Suprapubic skin (tissue), 4 donors: ENCODE measurements at regions not wholly inside any gene's neighbourhood (a gene's known extent, or its start where the extent isn't known, plus 50 kb on each side); places are given as distances from the start of the nearest gene placed in this dataset.
"Not testable (repeated sequence)": the region's sequence is repeated elsewhere in the genome, so short reads cannot be mapped to it uniquely, and the experiment has no call there.

Experiments used
- DNase-seq, 2 donors: peaks; one replicate each; pipeline ENCODE4 v3.0.0-alpha.2; 2019; ENCODE audit warnings: low spot score in 2 of 2
- H3K27ac ChIP-seq: fragments of 200-600 bp; sonication (generic); one replicate; pipeline ENCODE4 v1.5.1; 2019
- H3K27me3 ChIP-seq: fragments of 200-600 bp; sonication (generic); one replicate; pipeline ENCODE4 v1.5.1; 2019
- H3K36me3 ChIP-seq: fragments of 200-600 bp; sonication (generic); one replicate; pipeline ENCODE4 v1.5.1; 2019
- H3K4me1 ChIP-seq: fragments of 200-600 bp; sonication (generic); one replicate; pipeline ENCODE4 v1.5.1; 2019
- H3K4me3 ChIP-seq: fragments of 200-600 bp; sonication (generic); one replicate; pipeline ENCODE4 v1.5.1; 2019; ENCODE audit warnings: mild to moderate bottlenecking
- H3K9me3 ChIP-seq: fragments of 200-600 bp; sonication (generic); one replicate; pipeline ENCODE4 v1.5.1; 2019
- EP300 ChIP-seq: sonication (generic); formaldehyde crosslinking; IDR thresholded peaks from one replicate; pipeline ENCODE4 v1.6.1; 2017; ENCODE audit warnings: antibody characterized with exemption
- POLR2A ChIP-seq, 2 donors: fragments of 450-650 bp; IDR thresholded peaks; one replicate each; pipeline ENCODE4 v1.6.1; 2017; ENCODE audit warnings: antibody characterized with exemption in 2 of 2, mild to moderate bottlenecking in 2 of 2, moderate library complexity in 2 of 2
- POLR2AphosphoS5 ChIP-seq, 3 donors: sonication (generic); formaldehyde crosslinking; IDR thresholded peaks; one replicate each; pipeline ENCODE4 v1.6.1; 2017; ENCODE audit warnings: antibody characterized with exemption in 3 of 3
- WGBS: methylation state at CpG from one replicate; pipeline ENCODE4 v1.1.5; 2018; 5-methylcytosine and 5-hydroxymethylcytosine counted together
- TF ChIP-seq, protein P1 (sequence below), 2 donors: fragments of 200-600 bp in 1 of 2; fragments of 450-650 bp in 1 of 2; sonication (generic) in 1 of 2; IDR thresholded peaks; one replicate each; pipeline ENCODE4 v1.5.1; 2016 to 2019; ENCODE audit warnings: antibody characterized with exemption in 2 of 2, mild to moderate bottlenecking in 1 of 2, moderate library complexity in 1 of 2

DNA sequence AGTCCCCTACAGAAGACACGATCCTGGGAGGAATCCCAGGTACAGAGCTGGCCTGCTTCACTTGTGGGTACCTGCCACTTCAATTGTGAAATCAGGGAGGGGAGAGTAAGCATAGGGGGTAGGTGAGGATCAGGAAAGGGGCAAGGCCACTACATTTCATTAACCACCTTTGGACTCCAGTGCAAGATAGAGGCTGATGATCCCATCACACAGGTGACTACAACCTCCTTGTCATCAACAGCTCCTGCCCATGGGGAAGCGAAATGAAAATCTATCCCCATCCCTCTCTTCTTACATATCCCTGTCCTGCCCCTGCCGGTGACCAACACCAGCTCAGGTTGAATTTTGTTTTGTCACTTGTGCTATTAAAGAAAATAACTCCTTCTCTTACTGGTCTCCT is 64.7 kb upstream of the VPREB1 start:
- no peak overlapping the region for H3K27ac ChIP-seq
- no peaks in the 10 kb centered on the region for H3K4me1 ChIP-seq
- H3K27me3 ChIP-seq = peaks cover 44% of the 10 kb centered on the region
- TF ChIP-seq EP300 (no peak), POLR2AphosphoS5 (IDR thresholded peaks at IDR 0.05) (no peak), POLR2A (IDR thresholded peaks at IDR 0.05) (no peak)
- TF ChIP-seq, protein P1, sequence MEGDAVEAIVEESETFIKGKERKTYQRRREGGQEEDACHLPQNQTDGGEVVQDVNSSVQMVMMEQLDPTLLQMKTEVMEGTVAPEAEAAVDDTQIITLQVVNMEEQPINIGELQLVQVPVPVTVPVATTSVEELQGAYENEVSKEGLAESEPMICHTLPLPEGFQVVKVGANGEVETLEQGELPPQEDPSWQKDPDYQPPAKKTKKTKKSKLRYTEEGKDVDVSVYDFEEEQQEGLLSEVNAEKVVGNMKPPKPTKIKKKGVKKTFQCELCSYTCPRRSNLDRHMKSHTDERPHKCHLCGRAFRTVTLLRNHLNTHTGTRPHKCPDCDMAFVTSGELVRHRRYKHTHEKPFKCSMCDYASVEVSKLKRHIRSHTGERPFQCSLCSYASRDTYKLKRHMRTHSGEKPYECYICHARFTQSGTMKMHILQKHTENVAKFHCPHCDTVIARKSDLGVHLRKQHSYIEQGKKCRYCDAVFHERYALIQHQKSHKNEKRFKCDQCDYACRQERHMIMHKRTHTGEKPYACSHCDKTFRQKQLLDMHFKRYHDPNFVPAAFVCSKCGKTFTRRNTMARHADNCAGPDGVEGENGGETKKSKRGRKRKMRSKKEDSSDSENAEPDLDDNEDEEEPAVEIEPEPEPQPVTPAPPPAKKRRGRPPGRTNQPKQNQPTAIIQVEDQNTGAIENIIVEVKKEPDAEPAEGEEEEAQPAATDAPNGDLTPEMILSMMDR (IDR thresholded peaks at IDR 0.05) = no peak
- H3K4me3 ChIP-seq = no peak overlapping the region
- H3K9me3 ChIP-seq = no peaks in the 10 kb centered on the region
- no peaks in the 10 kb centered on the region for H3K36me3 ChIP-seq
- DNase-seq = no peak
- WGBS = 77% methylated on average over 3 of the region's 3 CpGs

DNA sequence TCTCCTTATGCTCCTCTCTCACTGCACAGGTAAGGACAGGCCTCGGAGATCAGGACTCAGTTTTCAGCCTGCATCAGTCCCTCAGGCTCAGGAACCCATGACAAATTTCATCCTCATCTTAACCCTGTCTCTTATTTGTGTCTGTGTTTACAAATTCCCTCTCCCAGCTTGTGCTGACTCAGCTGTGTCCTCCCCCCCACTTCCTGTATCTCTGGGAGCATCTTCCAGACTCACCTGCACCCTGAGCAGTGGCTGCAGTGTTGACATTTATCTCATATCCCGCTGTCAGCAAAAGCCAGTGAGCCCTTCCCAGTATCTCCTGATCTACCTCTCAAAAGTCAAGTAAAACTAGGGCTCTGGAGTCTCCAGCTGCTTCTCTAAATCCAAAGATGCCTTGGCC is 65.6 kb upstream of the VPREB1 start:
- no peak overlapping the region for H3K27ac ChIP-seq
- WGBS = 79% methylated on average over 2 of the region's 2 CpGs
- H3K36me3 ChIP-seq = no peaks in the 10 kb centered on the region
- peaks cover 43% of the 10 kb centered on the region for H3K27me3 ChIP-seq
- no peak overlapping the region for H3K4me3 ChIP-seq
- no peaks in the 10 kb centered on the region for H3K9me3 ChIP-seq
- TF ChIP-seq, protein P1 (IDR thresholded peaks at IDR 0.05) = no peak
- TF ChIP-seq POLR2AphosphoS5 (IDR thresholded peaks at IDR 0.05) = no peak
- TF ChIP-seq POLR2A (IDR thresholded peaks at IDR 0.05) = no peak
- no peak for TF ChIP-seq EP300
- DNase-seq = no peak
- no peaks in the 10 kb centered on the region for H3K4me1 ChIP-seq

DNA sequence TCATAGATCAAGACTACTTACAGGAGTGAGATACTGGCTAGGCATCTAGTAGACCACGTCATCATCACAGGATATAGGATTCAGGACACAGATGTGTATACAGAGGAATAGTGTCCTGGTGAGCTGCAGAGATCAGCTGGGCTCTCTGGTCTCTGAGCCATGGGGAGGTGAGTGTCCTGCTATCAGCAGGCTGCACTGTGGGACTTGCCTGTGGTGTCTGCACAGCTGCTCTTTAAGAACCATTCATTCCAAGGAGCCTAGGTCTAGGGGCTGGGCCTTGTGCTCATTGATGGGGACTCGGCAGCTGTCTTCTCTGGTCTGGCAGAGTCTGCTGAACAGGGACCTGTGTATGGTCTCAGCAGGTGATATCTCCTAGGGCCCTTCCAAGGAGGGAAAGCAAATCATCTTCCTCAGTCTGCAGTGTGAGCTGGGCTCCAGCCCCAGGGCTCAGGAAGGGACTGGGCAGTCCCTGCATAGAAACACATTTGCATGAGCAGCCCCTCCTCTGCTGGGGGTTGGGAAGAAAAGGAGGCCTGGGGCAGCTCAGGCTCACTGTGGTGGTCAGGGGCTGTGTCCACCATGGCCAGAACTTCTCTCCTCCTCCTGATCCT is 66.1 kb upstream of the VPREB1 start:
- Histone ChIP-seq H3K4me1 (no peaks in the 10 kb centered on the region), H3K9me3 (no peaks in the 10 kb centered on the region), H3K27ac (no peak overlapping the region), H3K27me3 (peaks cover 40% of the 10 kb centered on the region), H3K36me3 (no peaks in the 10 kb centered on the region), H3K4me3 (no peak overlapping the region)
- DNase-seq = no peak
- TF ChIP-seq POLR2AphosphoS5 (IDR thresholded peaks at IDR 0.05) = no peak
- TF ChIP-seq, protein P1 (IDR thresholded peaks at IDR 0.05) = no peak
- TF ChIP-seq EP300 = no peak
- TF ChIP-seq POLR2A (IDR thresholded peaks at IDR 0.05) = no peak
- 86% methylated on average over 1 of the region's 2 CpGs for WGBS

DNA sequence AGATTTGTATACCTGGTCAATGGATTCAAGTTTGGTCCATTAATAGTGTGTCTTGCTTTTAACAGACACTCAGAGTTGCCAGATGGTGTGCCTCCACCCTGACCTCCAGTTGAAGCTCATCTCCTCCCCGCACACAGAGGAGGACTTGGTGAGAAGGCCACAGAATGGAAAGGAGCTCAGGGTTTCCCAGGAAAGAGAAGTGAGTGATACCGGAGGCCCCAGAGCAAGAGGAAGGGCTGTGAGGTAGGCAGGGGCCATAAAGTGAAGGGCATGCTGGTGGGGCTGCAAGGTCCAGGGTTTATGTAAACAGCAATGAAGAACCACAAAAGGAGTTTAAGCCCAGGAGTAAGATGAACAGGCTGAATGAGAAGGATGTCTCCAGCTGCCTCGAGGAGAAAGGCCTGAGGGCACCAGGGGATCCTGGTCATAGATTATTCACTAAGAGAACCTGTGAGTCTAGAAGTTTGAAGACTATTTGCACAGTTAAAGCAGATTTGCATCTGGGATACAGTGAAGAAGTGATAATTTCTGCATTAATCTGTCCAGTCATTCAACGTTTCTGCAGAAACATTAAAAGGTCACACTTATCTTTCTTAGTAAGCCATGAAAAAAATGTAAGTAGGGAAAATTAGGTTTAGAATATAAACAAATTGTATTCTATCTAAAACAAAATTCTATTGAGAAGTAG is 67.5 kb upstream of the VPREB1 start:
- no peak for DNase-seq
- Histone ChIP-seq H3K4me3 (no peak overlapping the region), H3K27ac (no peak overlapping the region), H3K27me3 (peaks cover 30% of the 10 kb centered on the region), H3K36me3 (no peaks in the 10 kb centered on the region), H3K9me3 (no peaks in the 10 kb centered on the region), H3K4me1 (no peaks in the 10 kb centered on the region)
- TF ChIP-seq POLR2AphosphoS5 (IDR thresholded peaks at IDR 0.05) = no peak
- TF ChIP-seq, protein P1 (IDR thresholded peaks at IDR 0.05) = no peak
- no peak for TF ChIP-seq EP300
- no peak for TF ChIP-seq POLR2A (IDR thresholded peaks at IDR 0.05)
- 66% methylated on average over 4 of the region's 4 CpGs for WGBS

DNA sequence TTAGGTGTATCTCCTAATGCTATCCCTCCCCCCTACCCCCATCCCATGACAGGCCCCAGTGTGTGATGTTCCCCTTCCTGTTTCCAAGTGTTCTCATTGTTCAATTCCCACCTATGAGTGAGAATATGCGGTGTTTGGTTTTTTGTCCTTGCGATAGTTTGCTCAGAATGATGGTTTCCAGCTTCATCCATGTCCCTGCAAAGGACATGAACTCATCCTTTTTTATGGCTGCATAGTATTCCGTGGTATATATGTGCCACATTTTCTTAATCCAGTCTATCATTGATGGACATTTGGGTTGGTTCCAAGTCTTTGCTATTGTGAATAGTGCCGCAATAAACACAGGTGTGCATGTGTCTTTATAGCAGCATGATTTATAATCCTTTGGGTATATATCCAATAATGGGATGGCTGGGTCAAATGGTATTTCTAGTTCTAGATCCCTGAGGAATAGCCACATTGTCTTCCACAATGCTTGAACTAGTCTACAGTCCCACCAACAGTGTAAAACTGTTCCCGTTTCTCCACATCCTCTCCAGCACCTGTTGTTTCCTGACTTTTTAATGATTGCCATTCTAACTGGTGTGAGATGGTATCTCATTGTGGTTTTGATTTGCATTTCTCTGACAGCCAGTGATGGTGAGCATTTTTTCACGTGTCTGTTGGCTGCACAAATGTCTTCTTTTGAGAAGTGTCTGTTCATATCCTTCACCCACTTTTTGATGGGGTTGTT is 71.5 kb upstream of the VPREB1 start:
- peaks cover 15% of the 10 kb centered on the region for H3K27me3 ChIP-seq
- H3K4me3 ChIP-seq, DNase-seq, H3K36me3 ChIP-seq, H3K4me1 ChIP-seq, H3K27ac ChIP-seq, H3K9me3 ChIP-seq: not testable (repeated sequence)
- WGBS = 59% methylated on average over 6 of the region's 6 CpGs
